ENCODE measurements at regions not wholly inside any gene's neighbourhood (a gene's known extent, or its start where the extent isn't known, plus 50 kb on each side); places are given as distances from the start of the nearest gene placed in this dataset.

- TF ChIP-seq, protein P1, sequence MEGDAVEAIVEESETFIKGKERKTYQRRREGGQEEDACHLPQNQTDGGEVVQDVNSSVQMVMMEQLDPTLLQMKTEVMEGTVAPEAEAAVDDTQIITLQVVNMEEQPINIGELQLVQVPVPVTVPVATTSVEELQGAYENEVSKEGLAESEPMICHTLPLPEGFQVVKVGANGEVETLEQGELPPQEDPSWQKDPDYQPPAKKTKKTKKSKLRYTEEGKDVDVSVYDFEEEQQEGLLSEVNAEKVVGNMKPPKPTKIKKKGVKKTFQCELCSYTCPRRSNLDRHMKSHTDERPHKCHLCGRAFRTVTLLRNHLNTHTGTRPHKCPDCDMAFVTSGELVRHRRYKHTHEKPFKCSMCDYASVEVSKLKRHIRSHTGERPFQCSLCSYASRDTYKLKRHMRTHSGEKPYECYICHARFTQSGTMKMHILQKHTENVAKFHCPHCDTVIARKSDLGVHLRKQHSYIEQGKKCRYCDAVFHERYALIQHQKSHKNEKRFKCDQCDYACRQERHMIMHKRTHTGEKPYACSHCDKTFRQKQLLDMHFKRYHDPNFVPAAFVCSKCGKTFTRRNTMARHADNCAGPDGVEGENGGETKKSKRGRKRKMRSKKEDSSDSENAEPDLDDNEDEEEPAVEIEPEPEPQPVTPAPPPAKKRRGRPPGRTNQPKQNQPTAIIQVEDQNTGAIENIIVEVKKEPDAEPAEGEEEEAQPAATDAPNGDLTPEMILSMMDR (IDR thresholded peaks at IDR 0.05), result no peak
- no peak for TF ChIP-seq POLR2A (IDR thresholded peaks at IDR 0.05)
- TF ChIP-seq POLR2AphosphoS5 (IDR thresholded peaks at IDR 0.05), result no peak
- no peak for TF ChIP-seq EP300 (IDR thresholded peaks at IDR 0.05)
Observed at GRCh38 chrX:107573016-107573415, 55.3 kb upstream of the PRPS1 start.
